NCI-H82 (cell line): ENCODE measurements at regions not wholly inside any gene's neighbourhood (a gene's known extent, or its start where the extent isn't known, plus 50 kb on each side); places are given as distances from the start of the nearest gene placed in this dataset.
"Not testable (repeated sequence)": the region's sequence is repeated elsewhere in the genome, so short reads cannot be mapped to it uniquely, and the experiment has no call there.

ENCODE experiments used
- DNase-seq: peaks from one replicate; lab custom pipeline; 2025; lab: John Stamatoyannopoulos, UW

DNA sequence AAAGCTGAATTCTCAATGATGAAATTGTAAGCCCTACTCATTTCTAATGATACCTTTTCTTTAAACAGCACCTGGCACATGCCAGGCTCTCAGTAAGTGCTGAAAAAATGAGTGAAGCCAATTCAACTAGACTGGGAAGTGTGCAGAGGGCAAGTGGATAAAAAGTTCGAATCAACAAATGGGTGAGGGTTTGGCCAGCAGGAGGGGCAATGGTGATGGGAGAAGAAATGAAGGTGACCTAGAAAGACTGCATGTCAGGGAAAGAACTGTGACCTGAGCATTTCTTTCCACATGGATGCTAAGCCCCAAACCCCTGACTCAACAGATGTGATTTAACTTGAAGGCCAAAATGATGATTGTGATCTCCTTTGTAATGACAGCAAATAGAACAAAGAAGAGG, 54.6 kb downstream of the DKK1 start:
- DNase-seq: no peak

GRCh38 chr10:52374207-52374606, 60.1 kb downstream of the DKK1 start:
- DNase-seq: not testable (repeated sequence)

DNA sequence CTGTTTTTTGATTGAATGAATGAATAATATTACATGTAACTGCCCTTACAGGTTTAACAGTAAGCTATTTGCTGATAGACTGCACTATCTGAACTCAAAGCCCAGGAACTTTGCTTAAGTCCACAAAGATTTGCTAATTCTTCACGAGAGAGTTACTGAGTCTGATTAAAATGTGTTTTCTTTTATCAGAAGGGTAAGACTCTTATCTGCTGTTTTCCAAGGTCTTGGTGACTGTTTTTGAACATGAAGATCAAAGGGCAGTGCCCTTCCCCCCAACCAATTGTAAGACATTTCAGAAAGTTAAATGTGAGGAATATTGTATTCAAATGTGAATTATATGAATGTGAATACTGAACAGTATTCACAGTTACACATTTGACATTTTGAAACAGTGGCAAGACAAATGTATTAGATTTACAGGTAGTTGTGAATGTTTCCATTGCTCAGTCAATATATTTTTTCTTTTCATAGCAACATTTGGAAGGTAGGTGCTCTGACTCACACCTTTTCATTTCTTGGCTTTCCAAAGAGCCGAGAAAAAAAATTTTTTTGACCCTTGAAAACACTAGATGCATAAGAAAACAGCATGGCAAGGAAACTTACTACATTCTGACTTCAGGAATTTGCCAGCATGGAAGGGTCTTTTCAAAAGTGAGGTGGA, 62.7 kb downstream of the DKK1 start:
- no peak for DNase-seq

- DNase-seq: no peak
Observed at GRCh38 chr10:52378124-52378523, 64.0 kb downstream of the DKK1 start.

DNA sequence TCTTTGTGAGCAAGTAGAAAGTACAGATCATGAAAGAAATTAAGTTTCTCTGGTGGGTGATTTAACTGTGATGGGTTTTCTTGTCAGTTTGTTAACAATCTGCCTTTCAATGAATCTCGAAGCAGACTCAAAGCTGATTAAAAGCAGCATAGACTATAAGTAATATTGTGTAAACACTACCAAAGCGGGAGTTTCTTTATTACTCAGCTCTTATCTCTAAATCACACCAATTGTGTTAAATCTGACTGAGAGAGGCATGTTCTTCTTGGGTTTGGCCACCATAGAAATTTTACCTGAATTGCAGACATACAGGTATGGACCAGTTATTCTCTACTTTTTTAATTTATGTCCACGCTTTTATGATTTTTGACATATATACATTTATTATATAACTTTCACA, 65.2 kb downstream of the DKK1 start:
- no peak for DNase-seq

- no peak for DNase-seq
Observed at GRCh38 chr10:52383088-52383487, 69.0 kb downstream of the DKK1 start.

- no peak for DNase-seq
Observed at GRCh38 chr10:52387744-52388143, 73.7 kb downstream of the DKK1 start.

DNA sequence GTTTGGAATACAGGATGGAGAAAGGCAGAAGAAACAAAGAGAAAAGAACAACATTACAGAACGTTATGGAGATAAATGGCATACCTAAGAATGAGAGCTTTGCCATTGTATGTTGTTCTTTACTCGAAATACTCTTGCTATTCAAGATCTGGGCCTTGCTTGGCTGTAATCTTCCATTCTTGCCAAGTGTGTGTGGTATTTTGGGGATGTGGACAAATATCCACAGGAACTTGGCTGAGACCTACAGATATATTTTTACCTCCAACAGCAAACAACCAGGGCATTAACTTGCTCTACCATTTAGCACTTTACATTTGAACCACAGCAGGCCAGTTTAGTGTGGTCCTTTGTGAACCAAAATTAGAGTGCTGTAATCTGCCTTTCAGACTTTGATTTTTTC, 76.3 kb downstream of the DKK1 start:
- no peak for DNase-seq

DNA sequence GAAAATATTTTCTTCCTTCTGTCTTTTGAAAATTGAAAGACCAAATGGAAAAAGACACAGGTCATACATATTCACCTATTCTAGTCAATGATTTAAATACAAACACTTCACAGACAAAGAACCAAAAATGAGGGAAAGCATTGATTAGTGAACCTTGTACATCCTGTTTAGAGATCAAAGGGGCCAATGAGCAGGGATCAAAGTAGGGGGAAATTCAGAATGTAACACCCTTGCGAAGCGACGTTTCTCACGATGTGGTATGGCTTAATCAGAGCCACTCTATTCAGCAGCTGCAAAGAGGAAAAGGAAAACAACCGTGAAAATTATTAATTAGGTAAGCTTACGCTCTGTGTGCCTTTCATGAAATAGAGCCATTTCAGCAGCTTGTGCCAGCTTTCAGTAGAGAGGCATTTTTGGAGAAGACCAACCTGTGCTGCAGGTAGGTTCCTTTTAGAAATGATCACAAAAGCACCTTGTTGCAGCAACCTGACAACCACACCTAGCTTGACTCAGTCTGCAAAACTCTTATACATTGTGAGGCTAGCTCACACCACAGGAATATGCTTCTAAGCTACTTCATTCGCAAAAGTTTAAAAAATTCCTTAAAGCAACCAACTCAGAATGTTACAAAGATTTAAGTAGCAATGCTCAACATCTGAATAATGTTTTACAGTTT, 78.0 kb downstream of the DKK1 start:
- no peak for DNase-seq

- no peak for DNase-seq
Observed at GRCh38 chr10:52394246-52394645, 80.2 kb downstream of the DKK1 start.

GRCh38 chr10:52400562-52400961, 86.5 kb downstream of the DKK1 start:
- DNase-seq: no peak

DNA sequence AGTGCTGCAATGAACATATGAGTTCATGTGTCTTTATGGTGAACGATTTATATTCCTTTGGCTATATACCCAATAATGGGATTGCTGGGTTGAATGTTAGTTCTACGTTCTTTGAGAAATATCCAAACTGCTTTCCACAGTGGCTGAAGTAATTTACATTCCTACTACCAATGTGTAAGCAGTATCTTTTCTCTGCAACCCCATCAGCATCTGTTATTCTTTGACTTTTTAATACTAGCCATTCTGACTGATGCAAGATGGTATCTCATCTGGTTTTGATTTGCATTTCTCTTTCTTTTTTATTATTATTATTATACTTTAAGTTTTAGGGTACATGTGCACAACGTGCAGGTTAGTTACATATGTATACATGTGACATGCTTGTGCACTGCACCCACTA, 89.7 kb downstream of the DKK1 start:
- not testable (repeated sequence) for DNase-seq

DNA sequence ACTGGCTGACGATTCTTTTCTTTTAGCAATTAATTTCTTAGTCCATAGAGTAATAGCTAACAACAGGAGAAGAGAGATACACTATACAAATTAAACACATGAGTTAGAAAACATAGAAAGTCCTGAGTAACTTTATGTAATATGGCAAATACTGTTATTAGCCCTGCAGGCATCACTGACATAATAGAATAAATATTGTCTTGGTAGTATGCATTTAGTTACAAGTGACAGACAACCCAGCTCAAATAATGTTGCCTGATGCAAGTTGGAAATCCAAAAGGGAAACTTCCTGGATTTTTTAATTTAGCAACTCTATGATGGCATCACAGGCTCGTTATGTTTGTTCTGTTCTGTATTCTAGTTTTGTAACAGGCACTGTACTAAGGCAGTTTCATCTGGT, 95.1 kb downstream of the DKK1 start:
- no peak for DNase-seq

DNA sequence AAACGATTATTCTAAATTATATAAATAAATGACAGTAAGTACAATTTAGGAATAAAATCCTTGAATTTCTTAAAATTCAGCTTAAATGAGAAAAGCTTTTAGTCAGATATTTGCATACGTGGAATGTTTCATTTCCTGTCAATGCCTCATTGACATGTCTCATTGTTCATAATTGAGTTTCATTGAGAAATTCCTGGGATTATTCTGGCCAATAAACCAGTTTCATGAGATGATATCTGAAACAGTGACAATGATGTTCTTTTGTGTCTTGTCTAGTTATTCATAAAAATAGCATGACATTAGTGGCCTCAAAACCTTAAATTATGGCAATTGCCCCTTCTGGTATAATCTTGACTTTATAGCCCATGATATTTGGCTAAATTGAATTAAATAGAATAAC, 95.8 kb downstream of the DKK1 start:
- no peak for DNase-seq

GRCh38 chr10:52410916-52411315, 96.8 kb downstream of the DKK1 start:
- no peak for DNase-seq

GRCh38 chr10:52419281-52419680, 105.2 kb downstream of the DKK1 start:
- no peak for DNase-seq

- DNase-seq: no peak
Observed at GRCh38 chr10:52420656-52421055, 106.6 kb downstream of the DKK1 start.

GRCh38 chr10:52423369-52423768, 109.3 kb downstream of the DKK1 start:
- peak; percentile 0 for DNase-seq

DNA sequence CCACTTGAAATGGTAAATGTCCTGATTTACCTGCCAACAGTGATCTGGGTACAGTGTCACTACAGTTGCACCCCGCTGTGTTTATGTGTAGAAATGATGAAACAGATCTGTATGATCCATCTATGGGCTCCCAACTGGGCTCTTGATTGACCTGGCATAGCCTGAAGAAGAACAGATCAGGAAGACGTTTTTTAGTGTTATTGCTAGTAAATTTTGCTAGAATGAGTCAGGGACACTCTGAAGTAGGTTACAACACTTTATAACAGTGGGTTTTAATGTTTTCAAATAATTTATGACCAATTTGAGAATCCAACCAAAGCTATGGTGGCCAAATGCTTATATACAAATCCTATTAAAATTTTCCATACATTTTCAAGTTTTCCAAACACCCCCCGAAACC, 110.3 kb downstream of the DKK1 start:
- DNase-seq: no peak

- DNase-seq: no peak
Observed at GRCh38 chr10:52434734-52435133, 120.7 kb downstream of the DKK1 start.

DNA sequence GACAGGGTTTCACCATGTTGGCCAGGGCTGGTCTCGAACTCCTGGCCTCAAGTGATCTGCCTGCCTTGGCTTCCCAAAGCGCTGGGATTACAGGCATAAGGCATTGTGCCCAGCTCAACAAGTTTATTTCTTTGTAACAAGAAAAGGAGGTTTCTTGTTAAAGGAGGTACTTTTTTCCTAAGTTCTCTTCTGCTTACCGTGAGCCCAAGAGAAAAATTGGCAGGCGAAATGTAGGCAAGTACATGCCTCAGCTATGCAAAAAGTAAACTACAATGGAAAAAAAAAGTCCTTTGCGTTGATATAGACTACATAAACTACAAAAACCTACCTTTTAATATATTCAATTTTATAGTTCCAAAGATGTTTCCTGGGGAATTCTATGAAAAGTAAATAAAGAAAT, 122.6 kb downstream of the DKK1 start:
- no peak for DNase-seq

DNA sequence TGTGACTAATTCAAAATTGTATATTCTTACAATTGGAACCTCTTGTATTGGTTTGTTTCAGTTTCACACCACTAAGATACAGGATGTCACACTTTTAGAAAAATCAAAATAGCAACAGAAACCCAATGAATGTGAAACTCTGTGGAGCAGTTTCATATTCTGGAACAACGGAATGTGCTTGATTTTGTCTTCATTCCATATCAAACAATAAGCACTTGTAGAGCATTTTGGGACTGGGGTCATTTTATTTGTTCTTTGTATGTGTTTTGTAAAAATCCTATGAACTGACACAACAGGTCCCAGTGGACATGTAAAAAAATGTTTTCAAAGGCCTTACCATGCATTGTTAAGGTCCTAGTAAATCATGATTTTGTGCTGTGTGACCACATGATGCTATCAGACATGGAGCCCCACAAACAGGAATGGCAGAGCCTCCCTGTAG, 123.1 kb downstream of the DKK1 start:
- DNase-seq: no peak

DNA sequence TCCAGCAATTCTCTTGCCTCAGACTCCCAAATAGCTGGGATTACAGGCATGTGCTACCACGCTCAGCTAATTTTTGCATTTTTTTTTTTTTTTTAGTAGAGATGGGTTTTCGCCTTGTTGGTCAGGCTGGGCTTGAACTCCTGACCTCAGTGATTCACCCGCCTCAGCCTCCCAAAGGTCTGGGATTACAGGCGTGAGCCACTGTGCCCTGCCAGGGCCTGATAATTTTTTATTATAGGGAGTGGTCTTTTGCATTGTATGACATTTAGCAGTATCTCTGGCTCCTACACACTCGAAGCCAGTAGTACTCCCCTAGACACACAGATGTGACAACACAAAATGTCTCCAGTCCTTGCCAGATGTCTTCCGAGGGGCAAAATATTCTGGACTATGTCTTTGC, 124.0 kb downstream of the DKK1 start:
- DNase-seq: no peak
